ENCODE measurements at regions not wholly inside any gene's neighbourhood (a gene's known extent, or its start where the extent isn't known, plus 50 kb on each side); places are given as distances from the start of the nearest gene placed in this dataset.

GRCh38 chr13:99803141-99803540 lies 168.4 kb downstream of the ZIC5 start:
- no peak for TF ChIP-seq CTCF (IDR thresholded peaks at IDR 0.05; ENCODE audit: low read depth, low read length)
- DNase-seq (ENCODE audit: low read depth, low spot score): no peak
- H3K4me3 ChIP-seq (ENCODE audit: low read depth, low read length): no peak overlapping the region
- in situ Hi-C loops (cut with HindIII; ENCODE audit: low sequenced_read_pairs): no loop called here

GRCh38 chr13:99802416-99802815 lies 169.2 kb downstream of the ZIC5 start:
- TF ChIP-seq CTCF (IDR thresholded peaks at IDR 0.05; ENCODE audit: low read depth, low read length): no peak
- no peak overlapping the region for H3K4me3 ChIP-seq (ENCODE audit: low read depth, low read length)
- DNase-seq (ENCODE audit: low read depth, low spot score): no peak
- in situ Hi-C loops (cut with HindIII; ENCODE audit: low sequenced_read_pairs): no loop called here

- in situ Hi-C loops (cut with HindIII; ENCODE audit: low sequenced_read_pairs): no loop called here
- no peak overlapping the region for H3K4me3 ChIP-seq (ENCODE audit: low read depth, low read length)
- no peak for DNase-seq (ENCODE audit: low read depth, low spot score)
- no peak for TF ChIP-seq CTCF (IDR thresholded peaks at IDR 0.05; ENCODE audit: low read depth, low read length)
These were observed 170.6 kb downstream of the ZIC5 start for GRCh38 chr13:99800951-99801350.

GRCh38 chr13:99800011-99800410 lies 171.6 kb downstream of the ZIC5 start:
- H3K4me3 ChIP-seq (ENCODE audit: low read depth, low read length): no peak overlapping the region
- TF ChIP-seq CTCF (IDR thresholded peaks at IDR 0.05; ENCODE audit: low read depth, low read length): no peak
- no peak for DNase-seq (ENCODE audit: low read depth, low spot score)
- in situ Hi-C loops (cut with HindIII; ENCODE audit: low sequenced_read_pairs): no loop called here

- in situ Hi-C loops (cut with HindIII; ENCODE audit: low sequenced_read_pairs): no loop called here
- DNase-seq (ENCODE audit: low read depth, low spot score): no peak
- H3K4me3 ChIP-seq (ENCODE audit: low read depth, low read length): no peak overlapping the region
- no peak for TF ChIP-seq CTCF (IDR thresholded peaks at IDR 0.05; ENCODE audit: low read depth, low read length)
These were observed 172.8 kb downstream of the ZIC5 start for GRCh38 chr13:99798756-99799155.

GRCh38 chr13:99797691-99798090 lies 173.9 kb downstream of the ZIC5 start:
- H3K4me3 ChIP-seq (ENCODE audit: low read depth, low read length): no peak overlapping the region
- TF ChIP-seq CTCF (IDR thresholded peaks at IDR 0.05; ENCODE audit: low read depth, low read length): no peak
- DNase-seq (ENCODE audit: low read depth, low spot score): no peak
- in situ Hi-C loops (cut with HindIII; ENCODE audit: low sequenced_read_pairs): no loop called here
